WTC11 (cell line): ENCODE measurements at regions not wholly inside any gene's neighbourhood (a gene's known extent, or its start where the extent isn't known, plus 50 kb on each side); places are given as distances from the start of the nearest gene placed in this dataset.

Experiments
- ATAC-seq: fragments of 200-7000 bp; cut with Tn5 transposase; 2 replicates; pipeline ENCODE4 v1.10.0; 2021; ENCODE audit warnings: mild to moderate bottlenecking, moderate library complexity
- CTCF ChIA-PET: fragments of 300-600 bp; sonication (Branson Sonifier 250); formaldehyde crosslinking; loops from one replicate; lab custom pipeline; 2021; ENCODE audit warnings: antibody characterized with exemption; lab: Charles Lee
- POLR2A ChIA-PET: fragments of 350-600 bp; sonication (Branson Sonifier 250); formaldehyde crosslinking; loops from one replicate; lab custom pipeline; 2021; ENCODE audit warnings: antibody characterized with exemption; lab: Charles Lee
- DNase-seq: peaks from one replicate; pipeline ENCODE4 v3.0.0; 2021; ENCODE audit warnings: low spot score
- H3K27ac Mint-ChIP-seq: 2 replicates; pipeline ENCODE4 v1.8.0; 2021; ENCODE audit warnings: mixed read lengths
- H3K27me3 Mint-ChIP-seq: 2 replicates; pipeline ENCODE4 v1.8.0; 2021; ENCODE audit warnings: low read depth, mild to moderate bottlenecking, moderate library complexity, mixed read lengths
- H3K36me3 Mint-ChIP-seq: 2 replicates; pipeline ENCODE4 v1.8.0; 2021; ENCODE audit warnings: mixed read lengths
- H3K4me1 Mint-ChIP-seq: 2 replicates; pipeline ENCODE4 v1.8.0; 2022; ENCODE audit warnings: mixed read lengths
- H3K4me3 Mint-ChIP-seq: 2 replicates; pipeline ENCODE4 v1.8.0; 2021; ENCODE audit warnings: mild to moderate bottlenecking, moderate library complexity, mixed read lengths
- H3K9me3 Mint-ChIP-seq: 2 replicates; pipeline ENCODE4 v1.8.0; 2021; ENCODE audit warnings: mixed read lengths
- CREB1 ChIP-seq: sonication (generic); formaldehyde crosslinking; IDR thresholded peaks from 2 replicates; pipeline ENCODE4 v1.8.0; 2023; ENCODE audit warnings: mild to moderate bottlenecking, missing genetic modification reagents
- CREM ChIP-seq: sonication (generic); formaldehyde crosslinking; IDR thresholded peaks from 2 replicates; pipeline ENCODE4 v1.8.1; 2022; ENCODE audit warnings: mild to moderate bottlenecking, missing genetic modification reagents, moderate library complexity
- E2F4 ChIP-seq: sonication (generic); formaldehyde crosslinking; IDR thresholded peaks from 2 replicates; pipeline ENCODE4 v1.8.1; 2022; ENCODE audit warnings: low read depth, mild to moderate bottlenecking, moderate library complexity, missing genetic modification reagents, borderline replicate concordance
- ELF4 ChIP-seq: sonication (generic); formaldehyde crosslinking; IDR thresholded peaks from 2 replicates; pipeline ENCODE4 v1.8.1; 2022; ENCODE audit warnings: low read depth, mild to moderate bottlenecking, moderate library complexity, missing genetic modification reagents
- GABPB1 ChIP-seq: sonication (generic); formaldehyde crosslinking; IDR thresholded peaks from 2 replicates; pipeline ENCODE4 v1.8.1; 2023; ENCODE audit warnings: mild to moderate bottlenecking, missing genetic modification reagents
- IRF1 ChIP-seq: sonication (generic); formaldehyde crosslinking; IDR thresholded peaks from 2 replicates; pipeline ENCODE4 v1.8.0; 2023; ENCODE audit warnings: missing genetic modification reagents
- IRF2 ChIP-seq: sonication (generic); formaldehyde crosslinking; IDR thresholded peaks from 2 replicates; pipeline ENCODE4 v1.8.0; 2022; ENCODE audit warnings: low read depth, missing genetic modification reagents, borderline replicate concordance
- MXD4 ChIP-seq: fragments of 250-450 bp; sonication (Bioruptor Pico); IDR thresholded peaks from 2 replicates; pipeline ENCODE4 v1.8.0; 2021; ENCODE audit warnings: mild to moderate bottlenecking, moderate library complexity, borderline replicate concordance
- NR3C1 ChIP-seq: sonication (generic); formaldehyde crosslinking; conservative IDR thresholded peaks from 2 replicates; pipeline ENCODE4 v1.8.1; 2023; ENCODE audit warnings: low read depth, mild to moderate bottlenecking, missing genetic modification reagents
- RELA ChIP-seq: sonication (generic); formaldehyde crosslinking; IDR thresholded peaks from 2 replicates; pipeline ENCODE4 v1.8.1; 2022; ENCODE audit warnings: missing genetic modification reagents, mild to moderate bottlenecking, borderline replicate concordance
- RORB ChIP-seq: fragments of 250-450 bp; sonication (Bioruptor Pico); IDR thresholded peaks from 2 replicates; pipeline ENCODE4 v1.9.0; 2021; ENCODE audit warnings: mild to moderate bottlenecking
- SOX15 ChIP-seq: fragments of 250-450 bp; sonication (Bioruptor Pico); IDR thresholded peaks from 2 replicates; pipeline ENCODE4 v1.9.0; 2021; ENCODE audit warnings: mild to moderate bottlenecking
- TCF7 ChIP-seq: sonication (generic); formaldehyde crosslinking; IDR thresholded peaks from 2 replicates; pipeline ENCODE4 v1.8.0; 2022; ENCODE audit warnings: mild to moderate bottlenecking, low read depth, missing genetic modification reagents, moderate library complexity
- TP53 ChIP-seq: sonication (generic); formaldehyde crosslinking; IDR thresholded peaks from 2 replicates; pipeline ENCODE4 v1.8.1; 2023; ENCODE audit warnings: mild to moderate bottlenecking, missing genetic modification reagents
- ZBTB21 ChIP-seq: sonication (generic); formaldehyde crosslinking; IDR thresholded peaks from 2 replicates; pipeline ENCODE4 v1.8.1; 2023; ENCODE audit warnings: mild to moderate bottlenecking, missing genetic modification reagents, borderline replicate concordance
- ZNF219 ChIP-seq: sonication (generic); formaldehyde crosslinking; IDR thresholded peaks from 2 replicates; pipeline ENCODE4 v1.8.0; 2023; ENCODE audit warnings: missing genetic modification reagents, mild to moderate bottlenecking, borderline replicate concordance
- ZNF317 ChIP-seq: sonication (generic); formaldehyde crosslinking; IDR thresholded peaks from 2 replicates; pipeline ENCODE4 v1.8.1; 2023; ENCODE audit warnings: low read depth, mild to moderate bottlenecking, moderate library complexity, missing genetic modification reagents, borderline replicate concordance
- ZNF416 ChIP-seq: fragments of 250-450 bp; sonication (Bioruptor Pico); IDR thresholded peaks from 2 replicates; pipeline ENCODE4 v1.9.0; 2021; ENCODE audit warnings: mild to moderate bottlenecking, inconsistent platforms
- TF ChIP-seq, protein P1 (sequence below): sonication (generic); formaldehyde crosslinking; conservative IDR thresholded peaks from 2 replicates; pipeline ENCODE4 v1.8.1; 2023; ENCODE audit warnings: mild to moderate bottlenecking, low read depth, missing genetic modification reagents, moderate library complexity
- TF ChIP-seq, protein P2 (sequence below): fragments of 250-450 bp; sonication (Bioruptor Pico); IDR thresholded peaks from 2 replicates; pipeline ENCODE4 v1.9.0; 2021; ENCODE audit warnings: moderate library complexity, mild to moderate bottlenecking, inconsistent platforms, borderline replicate concordance
- TF ChIP-seq, protein P3 (sequence below): sonication (generic); formaldehyde crosslinking; IDR thresholded peaks from 2 replicates; pipeline ENCODE4 v1.8.1; 2023; ENCODE audit warnings: mild to moderate bottlenecking, missing genetic modification reagents, moderate library complexity
- TF ChIP-seq, protein P4 (sequence below): sonication (generic); formaldehyde crosslinking; IDR thresholded peaks from 2 replicates; pipeline ENCODE4 v1.8.1; 2022; ENCODE audit warnings: mild to moderate bottlenecking, missing genetic modification reagents, moderate library complexity, borderline replicate concordance
- TF ChIP-seq, protein P5 (sequence below): sonication (generic); formaldehyde crosslinking; conservative IDR thresholded peaks from 2 replicates; pipeline ENCODE4 v1.8.1; 2022; ENCODE audit warnings: mild to moderate bottlenecking, missing genetic modification reagents

DNA sequence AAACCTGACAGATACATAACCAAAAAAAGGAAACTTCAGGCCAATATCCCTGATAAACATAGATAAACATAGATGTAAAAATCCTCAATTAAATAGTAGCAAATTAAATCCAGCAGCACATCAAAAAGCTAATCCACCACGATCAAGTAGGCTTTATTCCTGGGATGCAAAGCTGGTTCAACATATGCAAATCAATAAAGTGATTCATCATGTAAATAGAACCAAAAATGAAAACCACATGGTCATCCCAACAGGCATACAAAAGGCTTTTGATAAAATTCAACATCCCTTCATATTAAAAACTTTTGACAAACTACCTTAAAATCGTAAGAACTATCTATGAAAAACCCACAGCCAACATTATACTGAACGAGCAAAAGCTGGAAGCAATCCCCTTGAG is 882.2 kb downstream of the NTRK3 start:
- ChIA-PET CTCF (no interaction called here), POLR2A (no interaction called here)
- no peaks in the 10 kb centered on the region; the same call in 1 of the 2 replicates for H3K27me3 Mint-ChIP-seq
- H3K36me3 Mint-ChIP-seq: peaks cover 32% of the 10 kb centered on the region
- H3K4me1 Mint-ChIP-seq: no peaks in the 10 kb centered on the region
- TF ChIP-seq CREB1 (no peak), TCF7 (no peak), ELF4 (CRISPR knock-in tag) (no peak), RELA (CRISPR knock-in tag) (no peak), ZBTB21 (CRISPR knock-in tag) (no peak), IRF2 (no peak), GABPB1 (CRISPR knock-in tag) (no peak), NR3C1 (CRISPR knock-in tag) (no peak), ZNF416 (CRISPR knock-in tag) (no peak), ZNF219 (CRISPR knock-in tag) (no peak), TP53 (CRISPR knock-in tag) (no peak), MXD4 (CRISPR knock-in tag) (no peak), SOX15 (CRISPR knock-in tag) (no peak)
- TF ChIP-seq, protein P1, sequence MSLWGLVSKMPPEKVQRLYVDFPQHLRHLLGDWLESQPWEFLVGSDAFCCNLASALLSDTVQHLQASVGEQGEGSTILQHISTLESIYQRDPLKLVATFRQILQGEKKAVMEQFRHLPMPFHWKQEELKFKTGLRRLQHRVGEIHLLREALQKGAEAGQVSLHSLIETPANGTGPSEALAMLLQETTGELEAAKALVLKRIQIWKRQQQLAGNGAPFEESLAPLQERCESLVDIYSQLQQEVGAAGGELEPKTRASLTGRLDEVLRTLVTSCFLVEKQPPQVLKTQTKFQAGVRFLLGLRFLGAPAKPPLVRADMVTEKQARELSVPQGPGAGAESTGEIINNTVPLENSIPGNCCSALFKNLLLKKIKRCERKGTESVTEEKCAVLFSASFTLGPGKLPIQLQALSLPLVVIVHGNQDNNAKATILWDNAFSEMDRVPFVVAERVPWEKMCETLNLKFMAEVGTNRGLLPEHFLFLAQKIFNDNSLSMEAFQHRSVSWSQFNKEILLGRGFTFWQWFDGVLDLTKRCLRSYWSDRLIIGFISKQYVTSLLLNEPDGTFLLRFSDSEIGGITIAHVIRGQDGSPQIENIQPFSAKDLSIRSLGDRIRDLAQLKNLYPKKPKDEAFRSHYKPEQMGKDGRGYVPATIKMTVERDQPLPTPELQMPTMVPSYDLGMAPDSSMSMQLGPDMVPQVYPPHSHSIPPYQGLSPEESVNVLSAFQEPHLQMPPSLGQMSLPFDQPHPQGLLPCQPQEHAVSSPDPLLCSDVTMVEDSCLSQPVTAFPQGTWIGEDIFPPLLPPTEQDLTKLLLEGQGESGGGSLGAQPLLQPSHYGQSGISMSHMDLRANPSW (CRISPR knock-in tag): no peak
- TF ChIP-seq, protein P2, sequence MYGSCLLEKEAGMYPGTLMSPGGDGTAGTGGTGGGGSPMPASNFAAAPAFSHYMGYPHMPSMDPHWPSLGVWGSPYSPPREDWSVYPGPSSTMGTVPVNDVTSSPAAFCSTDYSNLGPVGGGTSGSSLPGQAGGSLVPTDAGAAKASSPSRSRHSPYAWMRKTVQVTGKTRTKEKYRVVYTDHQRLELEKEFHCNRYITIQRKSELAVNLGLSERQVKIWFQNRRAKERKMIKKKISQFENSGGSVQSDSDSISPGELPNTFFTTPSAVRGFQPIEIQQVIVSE (CRISPR knock-in tag): no peak
- TF ChIP-seq, protein P3, sequence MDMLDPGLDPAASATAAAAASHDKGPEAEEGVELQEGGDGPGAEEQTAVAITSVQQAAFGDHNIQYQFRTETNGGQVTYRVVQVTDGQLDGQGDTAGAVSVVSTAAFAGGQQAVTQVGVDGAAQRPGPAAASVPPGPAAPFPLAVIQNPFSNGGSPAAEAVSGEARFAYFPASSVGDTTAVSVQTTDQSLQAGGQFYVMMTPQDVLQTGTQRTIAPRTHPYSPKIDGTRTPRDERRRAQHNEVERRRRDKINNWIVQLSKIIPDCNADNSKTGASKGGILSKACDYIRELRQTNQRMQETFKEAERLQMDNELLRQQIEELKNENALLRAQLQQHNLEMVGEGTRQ (CRISPR knock-in tag): no peak
- TF ChIP-seq, protein P4, sequence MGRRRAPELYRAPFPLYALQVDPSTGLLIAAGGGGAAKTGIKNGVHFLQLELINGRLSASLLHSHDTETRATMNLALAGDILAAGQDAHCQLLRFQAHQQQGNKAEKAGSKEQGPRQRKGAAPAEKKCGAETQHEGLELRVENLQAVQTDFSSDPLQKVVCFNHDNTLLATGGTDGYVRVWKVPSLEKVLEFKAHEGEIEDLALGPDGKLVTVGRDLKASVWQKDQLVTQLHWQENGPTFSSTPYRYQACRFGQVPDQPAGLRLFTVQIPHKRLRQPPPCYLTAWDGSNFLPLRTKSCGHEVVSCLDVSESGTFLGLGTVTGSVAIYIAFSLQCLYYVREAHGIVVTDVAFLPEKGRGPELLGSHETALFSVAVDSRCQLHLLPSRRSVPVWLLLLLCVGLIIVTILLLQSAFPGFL: no peak
- TF ChIP-seq, protein P5, sequence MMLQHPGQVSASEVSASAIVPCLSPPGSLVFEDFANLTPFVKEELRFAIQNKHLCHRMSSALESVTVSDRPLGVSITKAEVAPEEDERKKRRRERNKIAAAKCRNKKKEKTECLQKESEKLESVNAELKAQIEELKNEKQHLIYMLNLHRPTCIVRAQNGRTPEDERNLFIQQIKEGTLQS (CRISPR knock-in tag): no peak
- H3K9me3 Mint-ChIP-seq: peaks cover 86% of the 10 kb centered on the region
- H3K4me3 Mint-ChIP-seq: no peak overlapping the region
- DNase-seq: no peak
- ATAC-seq: no peak
- no peak overlapping the region for H3K27ac Mint-ChIP-seq

GRCh38 chr15:87369269-87369668 is 887.3 kb downstream of the NTRK3 start:
- ATAC-seq: no peak
- Mint-ChIP-seq H3K4me1 (no peaks in the 10 kb centered on the region), H3K36me3 (peaks cover 8% of the 10 kb centered on the region)
- TF ChIP-seq RORB (no peak), CREM (CRISPR knock-in tag) (no peak), IRF2 (no peak), ZNF317 (no peak), E2F4 (CRISPR knock-in tag) (no peak), IRF1 (no peak)
- TF ChIP-seq, all 79 proteins: peak for 0
- Mint-ChIP-seq H3K9me3 (peaks cover 61% of the 10 kb centered on the region), H3K4me3 (no peak overlapping the region), H3K27ac (no peak overlapping the region), H3K27me3 (no peaks in the 10 kb centered on the region; the same call in 1 of the 2 replicates)
- ChIA-PET CTCF (no interaction called here), POLR2A (no interaction called here)
- DNase-seq: no peak
